HepG2 (cell line): ENCODE measurements at regions not wholly inside any gene's neighbourhood (a gene's known extent, or its start where the extent isn't known, plus 50 kb on each side); places are given as distances from the start of the nearest gene placed in this dataset.
A peak's percentile ranks its signal among the peaks of the same experiment; 100 is the strongest.

Source experiments
- ATAC-seq: fragments of 200-7000 bp; cut with Tn5 transposase; 3 replicates; pipeline ENCODE4 v1.9.1; 2020; ENCODE audit warnings: mild to moderate bottlenecking, moderate library complexity
- BruUV-seq: library from RNA; stranded (reverse); fragments of 400-500 nt; replicated peaks from 2 replicates; lab custom pipeline; 2021; lab: Mats Ljungman, UMichigan
- CTCF ChIA-PET: fragments of 300-600 bp; formaldehyde crosslinking; extraction: SDS; loops from one replicate; lab custom pipeline; 2021; ENCODE audit warnings: low total read pairs, inconsistent platforms, low intra/inter-chr PET ratio; lab: Yijun Ruan, JAX
- POLR2A ChIA-PET: fragments of 350-600 bp; sonication (Branson Sonifier 250); formaldehyde crosslinking; loops from one replicate; lab custom pipeline; 2020; ENCODE audit warnings: antibody characterized with exemption, inconsistent platforms; lab: Yijun Ruan, JAX
- DNase-seq: peaks from one replicate; pipeline ENCODE4 v3.0.0-alpha.2; 2015; ENCODE audit warnings: low spot score
- FAIRE-seq: peaks from 3 replicates; lab custom pipeline; 2011; peaks lifted over from hg19 to GRCh38; lab: Jason Lieb, UNC
- H2AFZ ChIP-seq: one replicate; pipeline ENCODE4 v1.6.1; 2011; ENCODE audit warnings: low read length, inconsistent platforms
- H3K27ac ChIP-seq: fragments of 300-600 bp; 3 replicates; pipeline ENCODE4 v1.8.0; 2011; ENCODE audit warnings: mixed run types, mild to moderate bottlenecking, mixed read lengths, low read length, inconsistent platforms; ENCODE audit not compliant: insufficient read depth; ENCODE audit errors: extremely low read length
- H3K27me3 ChIP-seq, 2 experiments: fragments of 200-600 bp in 1 of 2; 2 replicates in 1 of 2; 3 replicates in 1 of 2; pipeline versions ENCODE4 v1.6.0 to v1.8.0; 2011; ENCODE audit warnings: low read length in 2 of 2, mild to moderate bottlenecking in 2 of 2, moderate library complexity in 2 of 2, inconsistent platforms in 1 of 2; ENCODE audit not compliant: insufficient read depth in 2 of 2, control insufficient read depth in 1 of 2
- H3K36me3 ChIP-seq, 2 experiments: fragments of 200-600 bp in 1 of 2; replicated peaks in 1 of 2; 2 replicates in 1 of 2; 3 replicates in 1 of 2; pipeline versions ENCODE4 v1.5.1 to v1.8.0; 2011; ENCODE audit warnings: low read length in 2 of 2, inconsistent platforms in 1 of 2; ENCODE audit not compliant: insufficient read depth in 2 of 2, control insufficient read depth in 1 of 2
- H3K4me1 ChIP-seq: 2 replicates; pipeline ENCODE4 v1.5.1; 2012; ENCODE audit warnings: low read length, inconsistent platforms; ENCODE audit not compliant: insufficient read depth
- H3K4me2 ChIP-seq: 2 replicates; pipeline ENCODE4 v1.6.0; 2011; ENCODE audit warnings: low read depth, low read length, inconsistent platforms
- H3K4me3 ChIP-seq, 3 experiments: fragments of 200-600 bp in 1 of 3; sonication (generic), shearing (Covaris generic) in 1 of 3; replicated peaks in 1 of 3; 2 replicates each; pipeline ENCODE4 v1.5.1; 2011 to 2016; ENCODE audit warnings: low read length in 3 of 3, inconsistent platforms in 2 of 3, low read depth in 2 of 3, mild to moderate bottlenecking in 2 of 3, control low read depth in 1 of 3, mixed read lengths in 1 of 3; ENCODE audit not compliant: insufficient read depth in 1 of 3
- H3K79me2 ChIP-seq: one replicate; pipeline ENCODE4 v1.6.1; 2011; ENCODE audit warnings: low read length, inconsistent platforms; ENCODE audit not compliant: insufficient read depth
- H3K9ac ChIP-seq: 2 replicates; pipeline ENCODE4 v1.6.0; 2011; ENCODE audit warnings: mild to moderate bottlenecking, low read depth, low read length, inconsistent platforms; ENCODE audit not compliant: insufficient read depth
- H3K9me3 ChIP-seq: 2 replicates; pipeline ENCODE4 v1.5.1; 2012; ENCODE audit warnings: mild to moderate bottlenecking, low read length
- H4K20me1 ChIP-seq: 2 replicates; pipeline ENCODE4 v1.6.0; 2011; ENCODE audit warnings: inconsistent platforms, mild to moderate bottlenecking, low read length, moderate library complexity; ENCODE audit not compliant: insufficient read depth
- ATF5 ChIP-seq: sonication (generic); formaldehyde crosslinking; IDR thresholded peaks from 2 replicates; pipeline ENCODE4 v1.4.0; 2020; ENCODE audit warnings: mild to moderate bottlenecking, low read depth, missing genetic modification reagents
- EED ChIP-seq: sonication (generic); formaldehyde crosslinking; IDR thresholded peaks from 2 replicates; pipeline ENCODE4 v1.5.0; 2020; ENCODE audit warnings: mild to moderate bottlenecking, missing genetic modification reagents
- ELF4 ChIP-seq: sonication (generic); formaldehyde crosslinking; IDR thresholded peaks from 2 replicates; pipeline ENCODE4 v1.5.0; 2020; ENCODE audit warnings: missing genetic modification reagents, mild to moderate bottlenecking, moderate library complexity, borderline replicate concordance
- FOXM1 ChIP-seq: sonication (generic); formaldehyde crosslinking; IDR thresholded peaks from 2 replicates; pipeline ENCODE4 v1.5.0; 2020; ENCODE audit warnings: missing genetic modification reagents
- MAFF ChIP-seq: IDR thresholded peaks from 2 replicates; pipeline ENCODE4 v1.6.1; 2011; ENCODE audit warnings: low read depth, low read length, improper control_type of control experiment
- MAFK ChIP-seq, 2 experiments: IDR thresholded peaks in 1 of 2; conservative IDR thresholded peaks in 1 of 2; 2 replicates each; pipeline ENCODE4 v1.6.1; 2011; ENCODE audit warnings: improper control_type of control experiment in 2 of 2, low read length in 2 of 2
- MED13 ChIP-seq: sonication (generic); formaldehyde crosslinking; IDR thresholded peaks from 2 replicates; pipeline ENCODE4 v1.5.0; 2020; ENCODE audit warnings: missing genetic modification reagents
- PBX2 ChIP-seq: IDR thresholded peaks from 2 replicates; pipeline ENCODE4 v1.6.1; 2016; ENCODE audit warnings: control low read depth
- PPARG ChIP-seq: conservative IDR thresholded peaks from 2 replicates; pipeline ENCODE4 v1.6.1; 2016; ENCODE audit warnings: missing biosample characterization, missing genetic modification reagents
- RBM39 ChIP-seq: fragments of 200-400 bp; formaldehyde crosslinking; IDR thresholded peaks from one replicate; pipeline ENCODE4 v1.6.1; 2018; ENCODE audit warnings: antibody characterized with exemption, mild to moderate bottlenecking, low read depth, low read length; ENCODE audit not compliant: poor library complexity, severe bottlenecking
- SOX6 ChIP-seq, 2 experiments: fragments of 450-650 bp in 1 of 2; sonication (generic) in 1 of 2; formaldehyde crosslinking in 1 of 2; IDR thresholded peaks; 2 replicates each; pipeline versions ENCODE4 v1.4.0 to v1.6.1; 2017 to 2020; ENCODE audit warnings: antibody characterized with exemption in 1 of 2, mild to moderate bottlenecking in 1 of 2, missing genetic modification reagents in 1 of 2
- ZBTB26 ChIP-seq: IDR thresholded peaks from 2 replicates; pipeline ENCODE4 v1.6.1; 2016; ENCODE audit warnings: missing compliant biosample characterization, missing genetic modification reagents, borderline replicate concordance
- ZKSCAN8 ChIP-seq: IDR thresholded peaks from 2 replicates; pipeline ENCODE4 v1.6.1; 2016; ENCODE audit warnings: borderline replicate concordance, missing genetic modification reagents, missing compliant biosample characterization
- ZNF160 ChIP-seq: sonication (generic); formaldehyde crosslinking; IDR thresholded peaks from 2 replicates; pipeline ENCODE4 v1.8.0; 2022; ENCODE audit warnings: mild to moderate bottlenecking, inconsistent platforms, missing genetic modification reagents
- ZNF484 ChIP-seq: sonication (generic); formaldehyde crosslinking; IDR thresholded peaks from 2 replicates; pipeline ENCODE4 v1.5.1; 2020; ENCODE audit warnings: mild to moderate bottlenecking, low read depth, missing genetic modification reagents, borderline replicate concordance
- ZNF513 ChIP-seq: sonication (generic); formaldehyde crosslinking; conservative IDR thresholded peaks from 2 replicates; pipeline ENCODE4 v1.5.0; 2020; ENCODE audit warnings: missing genetic modification reagents
- ZNF543 ChIP-seq: sonication (generic); formaldehyde crosslinking; IDR thresholded peaks from 2 replicates; pipeline ENCODE4 v1.4.0; 2020; ENCODE audit warnings: mild to moderate bottlenecking, missing genetic modification reagents
- ZNF749 ChIP-seq: sonication (generic); formaldehyde crosslinking; IDR thresholded peaks from 2 replicates; pipeline ENCODE4 v1.8.0; 2022; ENCODE audit warnings: mild to moderate bottlenecking, missing genetic modification reagents, moderate library complexity, borderline replicate concordance
- ZNF83 ChIP-seq: sonication (generic); formaldehyde crosslinking; IDR thresholded peaks from 2 replicates; pipeline ENCODE4 v1.4.0; 2020; ENCODE audit warnings: missing genetic modification reagents, mild to moderate bottlenecking, borderline replicate concordance
- in situ Hi-C: cut with HindIII; loops from 2 replicates; pipeline ENCODE4 v1.10.0; 2017; ENCODE audit warnings: low pct_unique_long_range_greater_than_20kb; ENCODE audit not compliant: extremely low pct_ligation_motif_present
- intact Hi-C: fragments of 100-400 bp; cut with micrococcal nuclease; formaldehyde crosslinking; loops from one replicate; pipeline ENCODE4 v1.10.0; 2022; ENCODE audit not compliant: unreplicated experiment

GRCh38 chr7:136294977-136295376 lies 317.8 kb upstream of the MTPN start (continued):
- no peak for TF ChIP-seq ZNF83
- no peak for TF ChIP-seq ZNF543 (CRISPR knock-in tag)
- no peak for TF ChIP-seq ZNF749
- TF ChIP-seq ELF4 (CRISPR knock-in tag): no peak
- TF ChIP-seq ATF5 (CRISPR knock-in tag): no peak
- TF ChIP-seq PBX2 (CRISPR knock-in tag): no peak
- no peak for TF ChIP-seq RBM39

GRCh38 chr7:136293841-136294391 lies 316.8 kb upstream of the MTPN start:
- Histone ChIP-seq H3K4me3 (no peak overlapping the region), H2AFZ (no peak overlapping the region)
- in situ Hi-C loops: no loop called here
- ATAC-seq: no peak
- TF ChIP-seq FOXM1 (CRISPR knock-in tag) (no peak), EED (CRISPR knock-in tag) (no peak), ZNF513 (CRISPR knock-in tag) (no peak), MAFF (peak; percentile 61; the same call in 1 of the 2 replicates), ZNF484 (CRISPR knock-in tag) (no peak), PPARG (CRISPR knock-in tag) (no peak), ZKSCAN8 (no peak), MED13 (no peak), ZBTB26 (CRISPR knock-in tag) (no peak), SOX6 (IDR thresholded peaks at IDR 0.05) (no peak), SOX6 (CRISPR knock-in tag; IDR thresholded peaks at IDR 0.05) (no peak), MAFK (conservative IDR thresholded peaks at IDR 0.05 in 1 of 2, IDR thresholded peaks at IDR 0.05 in 1 of 2; ENCODE audit: low read length in 2 of 2) (peak; percentile 45 to 68; a peak in 3 of 4 replicates), ZNF160 (CRISPR knock-in tag) (no peak)
- TF ChIP-seq, all 625 proteins: peak for 2
- Histone ChIP-seq H3K4me2 (no peak overlapping the region), H3K36me3 (no peaks in the 10 kb centered on the region), H3K9ac (no peak overlapping the region), H3K9me3 (peaks cover 4% of the 10 kb centered on the region; the same call in 1 of the 2 replicates), H3K27ac (no peak overlapping the region), H4K20me1 (no peaks in the 10 kb centered on the region), H3K79me2 (no peaks in the 10 kb centered on the region), H3K27me3 (no peaks in the 10 kb centered on the region), H3K4me1 (no peaks in the 10 kb centered on the region)
- ChIA-PET POLR2A (no interaction called here), CTCF (no interaction called here)
- intact Hi-C loops: no loop called here
- BruUV-seq: no TSS peak
- DNase-seq: no peak
- no peak for FAIRE-seq
